ENCODE measurements at regions not wholly inside any gene's neighbourhood (a gene's known extent, or its start where the extent isn't known, plus 50 kb on each side); places are given as distances from the start of the nearest gene placed in this dataset.
"Not testable (repeated sequence)": the region's sequence is repeated elsewhere in the genome, so short reads cannot be mapped to it uniquely, and the experiment has no call there.

GRCh38 chr1:147050654-147051053 lies 112.5 kb downstream of the NBPF12 start:
- H3K4me3 Mint-ChIP-seq, result no peak overlapping the region
- Histone ChIP-seq H3K9me3 (ENCODE audit: control insufficient read depth, low read length) (no peaks in the 10 kb centered on the region), H3K27ac (ENCODE audit: low read depth, low read length) (no peak overlapping the region), H3K4me3 (ENCODE audit: low read length) (no peak overlapping the region), H3K36me3 (ENCODE audit: control insufficient read depth, insufficient read depth, low read length) (no peaks in the 10 kb centered on the region), H3K4me1 (ENCODE audit: control insufficient read depth, insufficient read depth, low read length) (no peaks in the 10 kb centered on the region), H3K27me3 (ENCODE audit: control insufficient read depth, insufficient read depth, low read length, poor library complexity, severe bottlenecking) (no peaks in the 10 kb centered on the region), H3K9ac (ENCODE audit: extremely low read depth, low read length, poor library complexity, severe bottlenecking) (no peak overlapping the region)
- H3K36me3 Mint-ChIP-seq (ENCODE audit: low read depth), result no peaks in the 10 kb centered on the region
- no peak for DNase-seq
- H3K27ac Mint-ChIP-seq, result no peak overlapping the region
- H3K9me3 Mint-ChIP-seq, result no peaks in the 10 kb centered on the region
- TF ChIP-seq CTCF (conservative IDR thresholded peaks at IDR 0.05), result no peak
- peaks cover 4% of the 10 kb centered on the region for H3K27me3 Mint-ChIP-seq (ENCODE audit: insufficient read depth)
- 95% methylated on average over 19 to 31 of the region's 31 CpGs for WGBS, 2 experiments (ENCODE audit: insufficient coverage in 1 of 2, insufficient read length in 1 of 2)
- no peaks in the 10 kb centered on the region for H3K4me1 Mint-ChIP-seq

GRCh38 chr1:147046863-147047394 lies 108.8 kb downstream of the NBPF12 start:
- not testable (repeated sequence) for H3K36me3 Mint-ChIP-seq (ENCODE audit: low read depth); H3K9me3 Mint-ChIP-seq; H3K27ac ChIP-seq (ENCODE audit: low read depth, low read length); H3K27me3 ChIP-seq (ENCODE audit: control insufficient read depth, insufficient read depth, low read length, poor library complexity, severe bottlenecking); H3K27ac Mint-ChIP-seq; H3K4me1 Mint-ChIP-seq; H3K4me3 Mint-ChIP-seq; H3K4me3 ChIP-seq (ENCODE audit: low read length); DNase-seq; H3K36me3 ChIP-seq (ENCODE audit: control insufficient read depth, insufficient read depth, low read length); H3K4me1 ChIP-seq (ENCODE audit: control insufficient read depth, insufficient read depth, low read length); H3K9ac ChIP-seq (ENCODE audit: extremely low read depth, low read length, poor library complexity, severe bottlenecking); H3K9me3 ChIP-seq (ENCODE audit: control insufficient read depth, low read length)
- 90% methylated on average over 2 of the region's 4 CpGs; no CpG with 5 or more reads in 1 of the 2 experiments for WGBS, 2 experiments (ENCODE audit: insufficient coverage in 1 of 2, insufficient read length in 1 of 2)
- H3K27me3 Mint-ChIP-seq (ENCODE audit: insufficient read depth), result peaks cover 12% of the 10 kb centered on the region

DNA sequence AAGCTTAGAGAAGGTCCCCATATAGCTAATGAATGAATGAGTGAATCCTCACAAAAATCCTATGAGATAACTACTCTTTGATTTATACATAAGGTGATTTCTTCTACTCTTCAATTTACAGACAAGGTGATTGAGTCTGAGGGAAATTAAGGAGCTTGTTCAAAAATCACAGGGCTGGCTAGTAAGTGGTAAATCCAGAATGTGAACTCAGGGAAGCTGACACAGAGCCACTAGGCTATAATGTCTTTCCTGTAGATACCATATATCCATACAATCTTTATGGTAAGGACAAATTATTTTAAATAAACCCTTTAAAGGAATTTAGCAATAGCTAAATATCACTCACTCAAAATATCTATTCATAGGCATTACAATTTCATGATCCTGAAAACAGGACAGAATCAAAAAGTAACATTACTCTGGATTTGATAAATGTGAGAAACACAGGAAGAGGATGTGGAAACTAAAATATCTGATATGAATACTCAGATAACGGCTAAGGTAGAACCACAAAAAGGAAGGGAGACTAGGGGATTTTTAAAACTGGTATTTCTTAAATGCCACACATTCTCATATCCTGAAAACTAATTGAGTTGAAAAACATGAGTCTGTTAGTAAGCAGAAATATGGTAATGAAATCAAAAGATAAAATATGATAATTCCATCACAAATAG lies 108.2 kb downstream of the NBPF12 start:
- WGBS, 2 experiments (ENCODE audit: insufficient coverage in 1 of 2, insufficient read length in 1 of 2), result 100% methylated on average over 1 of the region's 1 CpG; no CpG with 5 or more reads in 1 of the 2 experiments
- H3K9ac ChIP-seq (ENCODE audit: extremely low read depth, low read length, poor library complexity, severe bottlenecking), result no peak overlapping the region
- H3K36me3 Mint-ChIP-seq (ENCODE audit: low read depth), result no peaks in the 10 kb centered on the region
- peaks cover 9% of the 10 kb centered on the region for H3K27me3 Mint-ChIP-seq (ENCODE audit: insufficient read depth)
- H3K9me3 ChIP-seq (ENCODE audit: control insufficient read depth, low read length), result no peaks in the 10 kb centered on the region
- H3K9me3 Mint-ChIP-seq, result no peaks in the 10 kb centered on the region
- H3K27ac Mint-ChIP-seq, result no peak overlapping the region
- no peak overlapping the region for H3K4me3 Mint-ChIP-seq
- no peak overlapping the region for H3K4me3 ChIP-seq (ENCODE audit: low read length)
- no peaks in the 10 kb centered on the region for H3K4me1 ChIP-seq (ENCODE audit: control insufficient read depth, insufficient read depth, low read length)
- H3K27me3 ChIP-seq (ENCODE audit: control insufficient read depth, insufficient read depth, low read length, poor library complexity, severe bottlenecking), result peaks cover 4% of the 10 kb centered on the region
- H3K36me3 ChIP-seq (ENCODE audit: control insufficient read depth, insufficient read depth, low read length), result no peaks in the 10 kb centered on the region
- DNase-seq, result no peak
- H3K4me1 Mint-ChIP-seq, result no peaks in the 10 kb centered on the region
- TF ChIP-seq CTCF (conservative IDR thresholded peaks at IDR 0.05), result no peak
- no peak overlapping the region for H3K27ac ChIP-seq (ENCODE audit: low read depth, low read length)

All from endodermal cell (in vitro differentiated cells).